ENCODE measurements at regions not wholly inside any gene's neighbourhood (a gene's known extent, or its start where the extent isn't known, plus 50 kb on each side); places are given as distances from the start of the nearest gene placed in this dataset.

DNA sequence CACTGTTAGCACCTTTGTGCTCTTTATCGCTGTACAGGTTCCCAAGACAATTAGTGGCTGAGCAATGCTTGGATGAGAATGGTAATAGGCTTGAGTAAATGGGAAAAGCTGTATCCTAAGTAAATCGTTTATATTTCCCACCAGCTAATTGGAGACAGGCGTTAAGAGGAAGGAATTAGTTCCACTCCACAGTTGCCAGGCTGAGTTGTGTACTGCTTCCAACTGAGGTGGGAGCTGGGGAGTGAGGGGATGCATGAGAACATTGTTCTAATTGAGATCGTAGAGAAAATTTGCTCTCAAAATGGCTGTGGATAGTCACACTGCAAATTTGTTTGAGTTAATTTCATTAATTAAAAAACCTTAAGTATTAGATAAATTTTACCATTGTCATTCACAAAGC is 285.0 kb upstream of the ADAMTSL1 start:
- intact Hi-C loops (cut with DNase I), result no loop called here

DNA sequence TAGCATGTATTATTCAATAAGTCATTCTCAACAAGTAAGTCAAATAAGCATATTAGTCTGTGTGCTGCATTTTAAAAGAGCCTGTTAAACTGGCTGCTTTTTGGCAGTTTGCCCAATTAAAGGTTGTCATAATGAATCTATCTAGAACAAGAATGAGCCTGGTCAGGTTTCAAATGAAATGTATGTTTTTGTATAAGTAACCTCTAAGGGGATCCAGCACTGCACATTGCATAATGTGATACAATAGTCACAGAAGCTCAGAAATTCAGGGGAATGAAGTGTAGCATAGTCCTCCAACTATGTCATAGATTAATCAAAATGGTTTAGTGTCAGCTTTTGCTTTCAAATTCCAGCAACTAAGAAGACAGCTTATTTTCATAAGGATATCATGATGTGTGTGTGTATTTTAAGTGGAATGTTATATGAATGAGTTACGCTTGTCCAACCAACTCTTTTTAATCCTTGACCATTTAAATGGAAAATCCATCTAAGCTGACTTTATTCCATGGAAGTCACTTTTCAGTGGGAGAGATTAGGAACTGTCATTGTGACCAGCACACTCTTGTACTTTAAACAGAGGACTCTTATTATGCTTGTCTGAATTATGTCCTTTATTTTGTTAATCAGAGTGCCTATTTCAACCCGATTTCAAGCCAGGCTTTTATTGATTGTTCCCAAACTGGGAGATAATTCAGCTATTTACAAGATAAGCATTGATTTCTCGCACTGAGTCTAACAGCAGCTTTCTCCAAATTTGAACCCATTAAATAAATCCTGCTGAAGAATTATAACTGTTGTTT is 283.9 kb upstream of the ADAMTSL1 start:
- no peak for DNase-seq (ENCODE audit: low spot score)
- intact Hi-C loops (cut with DNase I), result no loop called here

More for the DNA sequence above, 285.0 kb upstream of the ADAMTSL1 start:
- no peak for DNase-seq (ENCODE audit: low spot score)

DNA sequence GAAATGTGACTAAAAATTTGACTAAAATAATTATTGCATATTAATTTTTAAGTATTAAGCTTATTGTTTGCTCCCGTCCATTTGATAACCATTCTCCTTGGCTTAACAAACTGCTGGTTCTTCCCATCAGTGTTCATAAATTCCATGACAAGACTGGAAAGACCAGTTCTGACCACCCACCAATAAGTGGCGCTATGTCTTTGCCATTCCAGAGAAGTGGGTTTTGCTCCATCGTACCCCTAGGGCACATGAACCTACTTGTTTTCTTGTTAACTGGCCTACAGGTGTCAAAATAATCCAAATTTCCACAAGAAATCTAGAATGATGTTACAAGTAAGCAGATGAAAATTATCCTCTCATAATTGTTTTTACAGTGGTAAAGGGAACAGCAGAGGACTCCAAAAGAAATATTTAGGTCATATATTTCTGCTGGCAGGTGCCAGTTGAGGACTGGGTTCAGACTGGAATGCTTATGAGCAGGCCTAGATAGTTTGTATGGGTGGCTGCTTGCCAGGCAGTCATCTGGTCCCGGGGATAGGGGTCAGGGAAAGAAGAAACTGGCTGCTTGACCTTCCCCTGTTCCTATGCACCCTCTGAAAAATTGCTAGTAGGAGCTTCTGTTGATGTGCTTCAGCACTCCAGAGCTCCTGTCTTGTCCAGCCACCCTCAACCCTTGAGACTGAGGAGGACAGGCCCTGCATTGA is 283.1 kb upstream of the ADAMTSL1 start:
- DNase-seq (ENCODE audit: low spot score), result no peak
- intact Hi-C loops (cut with DNase I), result no loop called here

DNA sequence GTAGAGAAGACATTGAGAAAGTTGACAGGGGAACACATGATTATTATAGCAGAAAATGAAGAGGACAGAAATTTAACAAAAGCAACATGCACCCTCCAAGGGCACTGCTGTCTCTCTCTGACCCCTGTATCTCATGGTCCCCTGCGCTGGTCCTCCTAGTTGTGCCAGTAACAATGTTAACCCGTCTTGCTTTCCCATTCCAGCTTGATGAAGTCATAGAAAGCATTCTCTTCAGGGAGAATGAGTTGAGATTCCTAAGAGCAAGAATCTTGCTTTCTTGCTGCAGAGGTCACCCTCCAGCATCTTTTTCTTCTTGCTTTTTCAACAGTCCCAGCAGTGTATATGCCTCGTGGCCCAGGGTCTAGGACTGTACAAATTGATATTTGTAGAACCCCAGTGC is 279.6 kb upstream of the ADAMTSL1 start:
- intact Hi-C loops (cut with DNase I), result no loop called here
- DNase-seq (ENCODE audit: low spot score), result no peak

DNA sequence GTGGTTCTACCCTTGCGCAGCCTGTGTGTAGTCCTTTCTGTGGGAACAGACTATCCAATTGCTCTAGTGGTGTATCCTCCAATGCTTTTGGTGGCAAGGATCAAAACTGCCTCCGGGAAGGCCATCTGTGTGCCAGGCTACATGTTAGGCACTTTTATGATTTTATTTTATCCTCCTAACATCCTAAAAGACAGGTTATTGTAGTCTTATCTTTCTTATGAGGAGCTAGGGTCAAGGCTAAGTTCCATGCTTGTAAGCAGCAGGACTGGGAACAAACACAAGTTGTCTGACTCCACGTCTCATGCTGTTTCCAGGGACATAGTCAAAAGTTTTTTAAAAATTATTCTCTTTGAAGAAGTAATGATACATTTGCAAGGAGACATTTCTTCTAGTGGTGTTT is 278.7 kb upstream of the ADAMTSL1 start:
- DNase-seq (ENCODE audit: low spot score), result no peak
- intact Hi-C loops (cut with DNase I), result no loop called here

DNA sequence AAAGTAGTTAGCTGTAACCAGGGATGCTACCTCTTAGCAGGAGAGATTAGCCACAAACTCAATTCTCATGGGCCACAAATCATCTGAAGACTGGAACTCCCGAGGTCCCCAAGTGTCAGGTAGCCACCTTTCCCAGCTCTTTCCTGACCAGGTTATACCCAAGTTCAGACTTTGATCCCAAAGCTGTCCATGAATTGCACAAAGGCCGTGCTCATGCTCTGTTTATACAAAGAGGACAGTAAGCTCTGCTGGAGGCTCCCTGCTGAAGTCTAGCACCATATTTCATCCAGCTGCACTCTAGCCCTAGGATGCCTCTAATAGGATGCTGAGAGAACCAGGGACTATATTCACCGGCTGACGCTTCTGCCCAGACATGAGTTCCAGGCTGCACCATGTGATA is 271.0 kb upstream of the ADAMTSL1 start:
- intact Hi-C loops (cut with DNase I), result loop anchor here (10.0 kb wide), 1 partner anchor 58 kb away; no protein-coding TSS in a partner anchor
- no peak for DNase-seq (ENCODE audit: low spot score)

DNA sequence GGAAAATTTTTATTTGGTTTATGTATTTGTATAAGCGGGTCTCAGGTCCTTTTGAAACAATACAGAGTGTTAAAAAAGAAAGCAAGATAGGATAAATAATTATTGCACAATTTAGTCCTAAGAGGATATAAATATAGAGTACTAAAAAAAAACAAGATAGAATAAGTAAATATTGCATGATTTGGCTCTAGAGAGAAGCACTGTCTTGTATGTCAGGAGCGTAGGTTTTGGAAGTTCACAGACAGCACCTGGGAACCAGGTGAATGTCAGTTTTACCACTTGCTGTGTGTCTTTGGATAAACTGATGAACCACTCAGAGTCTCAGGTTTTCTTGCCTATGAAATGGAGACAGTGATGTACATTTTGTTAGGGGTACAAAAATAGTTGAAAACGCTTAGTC is 266.2 kb upstream of the ADAMTSL1 start:
- DNase-seq (ENCODE audit: low spot score), result no peak
- intact Hi-C loops (cut with DNase I), result loop anchor here (5.0 to 10.0 kb wide), 2 partner anchors 63 to 675 kb away; no protein-coding TSS in a partner anchor

DNA sequence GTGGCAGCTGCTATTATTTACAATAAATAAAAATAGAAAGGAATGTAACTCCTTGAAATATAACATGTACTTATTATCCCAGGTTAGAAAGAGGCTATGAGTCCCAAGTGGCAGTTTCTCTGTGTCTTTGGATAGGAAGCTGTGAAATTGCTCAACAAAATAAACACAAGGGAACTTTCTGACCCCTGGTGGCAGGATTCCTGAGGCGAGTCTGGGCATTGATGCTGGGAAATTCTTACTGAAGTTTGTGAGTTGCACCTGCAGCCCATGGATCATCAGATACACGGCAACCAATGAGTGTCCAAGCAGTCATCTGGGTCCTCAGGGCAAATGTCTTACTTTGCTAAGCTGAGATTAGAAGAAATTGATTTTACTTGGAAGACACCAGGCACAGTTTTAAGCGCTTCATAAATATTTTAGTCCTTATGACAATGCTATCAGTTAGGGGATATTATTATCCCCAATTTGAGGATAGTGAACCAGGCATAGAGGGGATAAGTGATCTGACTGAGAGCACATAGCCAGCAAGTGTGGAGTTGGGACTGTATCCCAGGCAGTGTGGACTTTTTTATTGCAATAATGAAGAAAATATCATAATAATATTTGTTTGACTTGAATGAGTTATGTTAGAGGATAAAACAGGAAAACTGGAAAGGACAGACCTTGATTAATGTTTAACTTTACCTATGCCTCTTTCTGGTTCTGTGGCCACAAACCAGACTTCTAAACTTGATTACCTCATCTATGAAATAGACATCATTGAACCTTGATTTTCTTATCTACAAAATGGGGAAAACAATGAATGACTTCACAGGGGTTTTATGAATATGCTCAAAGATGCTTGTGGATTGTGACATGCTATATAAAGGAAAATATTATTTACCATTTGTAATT is 265.5 kb upstream of the ADAMTSL1 start:
- intact Hi-C loops (cut with DNase I), result loop anchor here (5.0 to 10.0 kb wide), 2 partner anchors 64 to 676 kb away; no protein-coding TSS in a partner anchor
- no peak for DNase-seq (ENCODE audit: low spot score)

DNA sequence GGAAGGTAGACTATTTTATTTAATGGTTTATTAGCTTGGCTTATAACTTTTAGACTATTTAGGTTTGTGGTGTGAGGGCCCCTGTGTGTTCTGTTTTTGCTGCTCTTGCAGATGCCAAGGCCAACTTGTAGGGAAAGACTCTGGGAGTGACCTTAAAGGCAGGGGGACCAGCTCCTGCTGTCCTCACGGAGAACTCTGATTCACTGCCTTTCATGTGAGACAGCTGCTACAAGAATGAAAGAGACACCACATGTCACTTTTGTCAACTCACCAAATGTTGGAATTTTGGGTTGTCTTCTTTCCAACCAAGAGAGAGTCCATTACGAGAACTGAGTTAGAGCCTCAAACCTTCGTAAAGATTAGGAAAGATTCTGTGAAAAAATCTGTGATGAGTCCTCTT is 258.3 kb upstream of the ADAMTSL1 start:
- no peak for DNase-seq (ENCODE audit: low spot score)
- intact Hi-C loops (cut with DNase I), result no loop called here

DNA sequence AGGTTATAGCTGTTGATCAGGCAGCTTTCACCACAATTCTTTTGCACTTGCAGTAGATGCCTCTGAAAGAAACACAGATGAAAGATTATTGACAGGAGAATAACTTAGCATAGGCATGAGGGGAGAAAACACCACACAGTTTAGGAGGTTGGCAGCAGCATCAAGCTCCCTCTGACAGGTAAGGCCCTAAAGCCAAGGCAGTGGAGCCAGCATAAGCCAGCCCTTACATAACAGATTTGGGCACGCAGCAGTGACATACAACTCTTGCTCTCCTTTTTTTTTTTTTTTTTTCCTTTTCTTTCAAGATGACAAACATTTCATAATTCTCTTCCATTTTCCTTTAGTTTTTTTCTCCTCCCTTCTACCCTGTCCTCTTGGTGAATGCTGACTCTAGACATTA is 257.6 kb upstream of the ADAMTSL1 start:
- DNase-seq (ENCODE audit: low spot score), result no peak
- intact Hi-C loops (cut with DNase I), result no loop called here

DNA sequence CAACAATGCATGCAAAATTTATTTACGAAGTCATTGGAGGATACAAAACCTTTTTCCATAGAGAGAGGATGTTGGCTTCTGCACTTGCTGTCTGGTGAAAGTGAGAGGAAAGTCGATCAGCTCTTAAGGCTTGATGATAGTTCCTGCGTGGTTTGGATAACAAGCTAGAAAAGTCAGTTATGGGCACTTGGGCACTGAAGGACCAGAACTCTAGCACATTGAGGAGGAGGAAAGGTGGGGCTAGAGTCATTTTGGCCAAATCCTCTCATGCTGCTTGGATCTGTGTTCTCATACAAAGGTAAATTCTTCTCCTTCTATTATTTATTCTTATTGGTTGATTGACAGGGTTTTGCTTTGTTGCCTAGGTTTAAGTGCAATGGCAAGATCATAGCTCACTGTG is 245.9 kb upstream of the ADAMTSL1 start:
- DNase-seq (ENCODE audit: low spot score), result no peak
- intact Hi-C loops (cut with DNase I), result no loop called here

DNA sequence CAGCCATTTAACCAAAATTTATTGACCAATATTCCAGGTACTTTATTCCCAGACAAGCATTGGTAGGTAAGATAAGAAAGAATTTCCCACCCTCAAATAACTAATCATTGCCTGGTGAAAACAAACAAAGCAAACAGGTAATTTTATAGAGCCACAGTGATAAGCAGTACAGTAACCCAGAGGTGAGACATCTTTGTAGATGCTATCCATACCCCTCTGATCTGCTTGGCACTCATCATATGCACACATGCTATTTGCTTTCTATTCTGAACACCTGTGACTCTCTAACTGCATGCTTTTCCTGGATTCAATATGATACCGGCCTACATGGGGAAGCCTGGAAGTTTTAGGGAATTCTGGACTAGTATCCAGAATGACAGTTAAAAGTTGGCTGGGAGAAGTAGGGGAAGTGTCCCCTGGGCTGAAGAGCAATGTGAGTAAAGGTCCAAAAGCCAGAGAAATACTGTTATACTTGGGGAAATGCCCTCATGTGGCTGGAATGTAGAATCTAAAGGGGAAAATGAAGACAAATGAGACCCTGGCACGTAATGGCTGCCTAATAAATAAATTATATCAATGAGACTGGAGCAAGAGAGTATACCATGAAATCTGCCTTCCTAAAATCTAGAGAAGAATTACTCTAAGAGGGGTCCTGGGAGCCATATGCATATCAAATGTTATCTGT is 243.8 kb upstream of the ADAMTSL1 start:
- intact Hi-C loops (cut with DNase I), result no loop called here
- no peak for DNase-seq (ENCODE audit: low spot score)

DNA sequence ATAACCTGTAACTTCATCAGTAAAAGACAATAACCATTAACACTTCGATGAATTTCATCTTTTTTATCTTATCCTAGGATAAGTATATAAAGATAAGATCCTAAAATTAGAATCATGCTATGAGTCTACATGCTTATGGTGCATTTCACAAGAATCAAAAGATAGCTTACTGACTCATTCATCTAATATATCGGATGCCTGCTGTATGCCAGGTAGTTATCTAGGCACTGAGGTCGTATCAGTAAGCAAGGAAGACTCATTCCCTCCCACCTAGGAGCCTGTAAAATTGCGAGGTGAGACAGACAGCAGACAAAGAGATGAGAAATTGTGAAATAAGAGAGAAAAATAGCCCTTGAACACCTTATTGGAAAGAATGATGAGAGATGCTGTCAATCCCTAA is 240.6 kb upstream of the ADAMTSL1 start:
- no peak for DNase-seq (ENCODE audit: low spot score)
- intact Hi-C loops (cut with DNase I), result no loop called here

DNA sequence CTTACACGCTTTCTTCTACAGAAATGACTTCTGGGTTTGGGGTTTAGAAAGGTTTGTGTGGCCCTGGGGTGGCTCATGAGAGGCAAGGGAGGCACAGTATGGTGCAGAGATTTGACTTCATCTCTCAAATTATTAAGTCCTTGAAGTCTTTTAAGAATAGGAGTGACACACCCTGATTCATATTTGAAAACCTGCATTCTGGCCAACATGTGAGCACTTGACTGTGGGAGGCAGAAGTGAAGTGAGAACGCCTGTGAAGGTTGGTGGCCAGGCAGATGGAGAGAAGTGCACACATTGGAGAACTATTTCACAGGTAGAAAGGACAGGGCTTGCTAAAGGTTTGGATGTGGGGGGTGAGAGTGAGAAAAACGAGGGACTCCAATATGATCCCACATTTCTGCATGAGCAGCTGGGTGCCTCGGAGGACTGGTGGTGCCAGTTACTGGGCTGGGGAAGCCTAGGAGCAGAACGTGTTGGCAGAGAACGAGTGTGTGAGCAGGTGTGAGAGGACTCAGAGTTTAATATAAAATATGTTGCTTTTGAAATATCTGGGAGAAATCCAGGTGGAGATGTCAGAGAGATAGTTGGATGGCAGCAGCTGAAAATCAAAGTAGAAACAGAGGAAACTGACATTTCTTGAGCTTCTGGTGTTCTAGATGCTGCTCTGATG is 240.0 kb upstream of the ADAMTSL1 start:
- DNase-seq (ENCODE audit: low spot score), result no peak
- intact Hi-C loops (cut with DNase I), result no loop called here

DNA sequence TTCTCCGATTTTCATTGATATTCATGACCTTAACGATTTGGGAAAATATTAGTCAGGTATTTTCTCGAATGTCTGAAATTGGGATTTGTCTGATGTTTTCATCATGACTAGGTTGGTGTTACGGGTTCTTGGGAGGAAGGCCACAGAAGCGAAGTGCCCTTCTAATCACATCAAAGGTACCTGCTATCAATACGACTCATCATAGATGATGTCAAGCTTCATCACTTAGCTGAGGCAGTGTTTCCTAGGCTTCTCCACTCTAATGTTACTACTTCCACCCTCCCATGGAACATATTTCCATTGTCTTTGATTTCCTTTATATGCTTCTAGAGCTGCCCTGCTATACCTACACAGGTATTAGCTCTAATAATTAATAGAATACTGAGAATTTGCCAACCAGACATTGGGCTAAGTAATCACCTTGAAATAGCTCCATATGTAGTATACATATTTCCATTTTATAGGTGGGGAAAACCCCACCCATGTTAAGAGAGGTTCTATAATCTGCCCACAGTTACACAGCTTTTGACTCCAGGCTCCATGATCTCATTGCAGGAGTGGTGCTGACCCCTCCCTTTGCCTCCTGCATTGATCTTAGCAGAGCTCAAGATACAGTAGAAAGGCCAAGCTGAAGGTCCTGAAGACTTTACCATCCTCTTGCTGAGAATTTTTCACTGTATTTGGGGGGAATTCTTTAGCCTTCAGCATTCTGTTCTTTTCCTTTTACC is 238.6 kb upstream of the ADAMTSL1 start:
- no peak for DNase-seq (ENCODE audit: low spot score)
- intact Hi-C loops (cut with DNase I), result no loop called here

DNA sequence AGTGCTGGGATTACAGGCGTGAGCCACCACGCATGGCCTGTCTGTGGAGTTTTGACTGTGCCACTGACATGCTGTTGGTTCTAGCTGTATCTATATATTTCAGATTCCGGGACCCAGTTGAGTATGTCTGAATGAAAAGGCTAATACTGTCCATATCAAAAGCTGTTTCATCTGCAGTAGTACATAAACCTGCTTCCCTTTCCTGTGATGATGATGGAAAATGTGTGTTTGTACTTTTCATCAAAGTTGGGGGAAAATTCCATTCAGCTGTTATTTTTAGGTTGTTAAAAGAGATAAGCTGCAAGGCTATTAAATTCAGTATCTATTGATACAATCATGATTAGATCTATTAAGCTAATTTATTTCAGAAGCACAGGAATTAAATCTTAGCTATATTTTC is 237.6 kb upstream of the ADAMTSL1 start:
- DNase-seq (ENCODE audit: low spot score), result no peak
- intact Hi-C loops (cut with DNase I), result no loop called here

DNA sequence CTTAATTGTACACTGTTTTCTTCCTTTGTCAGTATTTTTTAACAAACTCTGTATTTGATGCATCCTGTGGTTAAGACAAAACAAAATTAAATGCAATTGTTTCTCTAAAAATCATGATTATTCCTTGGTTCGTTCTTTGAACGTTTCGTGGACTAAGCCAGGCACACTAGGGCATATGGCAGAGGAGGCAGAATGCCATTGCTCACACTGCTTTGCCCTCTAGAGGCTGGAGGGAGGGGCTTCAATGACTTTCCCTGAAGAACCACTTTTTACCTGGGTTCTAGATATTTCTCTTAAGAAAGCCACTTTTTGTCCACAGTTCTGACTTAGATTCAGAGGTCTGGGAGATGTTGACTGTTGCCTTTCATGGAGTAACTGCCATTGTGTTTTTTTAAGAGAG is 236.2 kb upstream of the ADAMTSL1 start:
- no peak for DNase-seq (ENCODE audit: low spot score)
- intact Hi-C loops (cut with DNase I), result no loop called here

DNA sequence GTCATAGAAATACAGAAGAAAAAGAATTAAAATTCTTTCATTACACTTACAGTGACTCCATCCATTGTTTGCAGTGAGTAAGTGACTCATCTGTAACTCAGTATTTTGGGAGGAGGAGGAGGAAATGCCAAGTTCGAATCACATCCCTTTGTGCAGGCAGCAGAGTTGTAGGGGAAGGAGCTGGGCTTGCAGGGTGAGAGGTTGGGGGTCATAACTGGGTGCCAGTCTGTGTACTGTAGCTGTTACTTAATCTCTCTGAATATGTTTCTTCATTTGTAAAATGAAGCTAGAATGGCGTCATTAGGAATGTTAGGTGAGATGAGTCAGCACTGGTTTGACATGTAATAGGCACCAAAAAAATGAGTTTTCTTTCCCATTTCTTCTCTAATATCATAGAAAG is 235.7 kb upstream of the ADAMTSL1 start:
- intact Hi-C loops (cut with DNase I), result no loop called here
- DNase-seq (ENCODE audit: low spot score), result no peak

Data from cardiac septum (tissue), 1 donor.